GM18861 (cell line): ENCODE measurements at regions not wholly inside any gene's neighbourhood (a gene's known extent, or its start where the extent isn't known, plus 50 kb on each side); places are given as distances from the start of the nearest gene placed in this dataset.

ENCODE experiments used
- ATAC-seq: cut with Tn5 transposase; IDR thresholded peaks from one replicate; pipeline ENCODE4 v1.9.1; 2021; ENCODE audit not compliant: unreplicated experiment

DNA sequence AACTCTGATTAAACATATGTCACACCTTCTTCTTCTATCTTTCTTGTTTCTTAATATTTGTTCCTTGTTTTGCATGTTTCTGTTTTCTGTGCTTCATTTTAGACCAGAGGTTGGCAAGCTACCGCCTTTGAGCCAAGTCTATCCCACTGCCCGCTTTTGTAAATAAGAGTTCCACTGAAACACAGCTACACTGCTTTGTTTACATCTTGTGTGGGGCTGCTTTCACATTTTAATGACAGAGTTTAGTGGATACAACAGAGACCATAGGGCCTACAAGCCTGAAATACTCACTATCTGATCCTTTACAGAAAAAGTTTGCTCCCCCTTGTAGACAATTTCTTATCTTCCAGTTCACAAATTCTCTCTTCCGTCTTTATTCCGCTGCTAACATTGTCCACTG is 109.4 kb upstream of the SPACA1 start:
- no peak for ATAC-seq

DNA sequence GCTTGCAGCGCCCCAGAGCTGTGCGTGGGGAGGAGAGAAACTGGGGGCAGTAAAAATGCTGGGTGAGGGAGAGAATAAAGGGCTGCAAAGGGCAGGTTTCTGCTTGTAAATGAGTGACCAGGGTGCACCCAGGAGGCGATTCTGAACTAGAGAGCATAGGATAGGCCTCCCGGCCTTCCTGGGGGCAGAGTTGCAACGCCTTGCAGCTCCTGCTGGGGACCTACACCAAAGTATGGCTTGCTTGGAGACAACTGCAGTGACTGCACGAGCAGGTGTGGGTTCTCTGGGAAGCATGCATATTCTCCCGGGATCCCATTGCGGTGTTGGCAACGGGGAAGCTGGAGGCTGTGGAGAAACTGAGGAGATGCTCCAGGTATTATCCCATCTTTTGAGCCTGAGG is 111.6 kb upstream of the SPACA1 start:
- no peak for ATAC-seq

DNA sequence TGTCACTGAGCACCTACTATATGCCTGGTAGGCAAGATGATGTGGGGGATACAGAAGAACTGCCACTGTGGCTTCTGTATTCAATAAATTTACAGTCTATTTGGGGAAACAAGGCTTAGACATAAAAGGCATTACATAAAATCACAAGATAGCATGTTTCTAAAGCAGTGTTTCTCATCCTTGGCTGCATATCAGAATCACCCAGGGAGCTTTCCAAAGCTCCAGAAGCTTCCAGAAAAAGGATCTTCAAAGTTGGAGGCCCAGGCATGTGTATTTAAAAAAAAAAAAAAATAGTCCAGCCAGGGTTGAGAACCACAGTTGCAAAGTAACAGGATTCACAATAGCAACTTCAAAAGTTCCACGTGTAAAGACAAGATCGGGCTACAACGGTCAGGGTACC is 112.4 kb upstream of the SPACA1 start:
- no peak for ATAC-seq

DNA sequence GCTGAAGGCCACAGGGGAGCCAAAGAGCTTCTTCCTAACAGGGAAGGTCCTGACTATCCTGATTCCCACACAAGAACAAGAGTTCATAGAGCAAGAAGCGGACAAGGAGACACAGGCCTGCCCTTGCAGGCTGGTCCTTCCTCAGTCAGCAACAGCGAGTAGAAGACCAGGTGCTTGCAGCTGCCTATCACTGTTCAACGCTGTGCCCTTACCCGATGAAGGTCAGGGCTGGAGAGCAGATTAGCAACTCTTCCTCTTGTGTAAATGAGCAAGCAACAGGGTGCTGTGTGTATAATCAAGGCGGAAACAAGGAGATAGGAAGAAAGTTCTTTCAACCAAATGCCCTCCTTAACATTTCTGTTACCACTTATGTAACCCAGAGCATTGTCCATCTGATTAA is 115.3 kb upstream of the SPACA1 start:
- ATAC-seq = no peak

DNA sequence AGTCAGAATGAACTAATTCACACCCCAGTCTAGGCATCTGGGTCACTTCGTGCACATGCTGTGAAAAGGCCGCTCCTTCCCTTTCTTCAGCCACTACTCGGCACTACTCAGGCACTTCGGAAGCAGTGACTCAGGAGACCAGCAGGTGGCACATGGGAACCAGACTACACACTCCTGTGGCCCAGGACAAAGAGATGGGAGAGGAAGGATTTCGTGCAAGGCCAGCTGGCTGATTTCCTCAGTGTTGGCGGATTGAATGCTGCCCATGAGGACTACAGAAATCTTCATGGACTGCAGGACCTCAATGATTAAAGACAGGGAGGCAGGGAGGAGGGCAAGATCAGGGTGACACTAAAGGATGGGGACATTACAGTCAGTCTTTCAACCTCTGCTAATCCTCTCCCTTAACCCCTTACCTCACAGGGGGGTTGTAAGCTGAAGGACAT is 117.8 kb upstream of the SPACA1 start:
- ATAC-seq = peak; percentile 46

DNA sequence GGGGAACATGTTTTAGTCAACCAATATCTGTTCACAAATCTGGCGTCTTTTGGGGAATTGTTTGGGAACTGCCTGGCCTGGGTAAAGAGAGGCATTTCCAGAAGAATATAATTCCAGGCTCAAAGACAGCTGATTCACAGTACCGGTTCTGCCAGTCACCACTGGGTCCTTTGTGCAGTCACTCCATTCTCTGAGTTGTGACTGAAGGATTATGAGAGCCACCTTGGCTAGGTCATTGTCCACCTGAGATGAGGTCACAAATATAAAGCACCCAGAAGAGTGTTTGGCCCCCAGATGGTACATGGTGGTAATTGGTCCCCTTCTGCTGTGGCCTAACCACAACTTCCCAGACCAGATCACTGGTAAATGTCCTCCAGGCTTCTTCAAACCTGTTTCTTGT is 121.0 kb upstream of the SPACA1 start:
- no peak for ATAC-seq

DNA sequence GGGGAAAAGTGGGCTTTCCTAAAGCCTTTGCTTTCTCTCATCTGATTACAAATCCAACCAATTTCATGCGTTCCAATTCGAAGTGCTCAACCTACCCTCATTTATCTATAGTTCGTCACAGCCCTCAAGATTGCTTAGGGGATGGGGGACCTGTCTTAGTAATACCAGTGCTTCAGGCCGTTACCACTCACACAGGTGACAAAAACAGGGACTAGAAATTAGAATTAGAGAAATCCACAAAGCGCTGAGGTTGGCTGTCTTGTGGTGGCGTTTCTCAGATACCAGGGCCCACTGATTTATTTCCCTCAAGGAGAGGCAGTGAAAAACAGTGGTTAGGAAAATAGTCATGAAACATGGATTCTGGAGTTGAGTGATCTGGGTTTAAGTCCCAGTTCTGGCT is 121.6 kb upstream of the SPACA1 start:
- ATAC-seq = no peak

DNA sequence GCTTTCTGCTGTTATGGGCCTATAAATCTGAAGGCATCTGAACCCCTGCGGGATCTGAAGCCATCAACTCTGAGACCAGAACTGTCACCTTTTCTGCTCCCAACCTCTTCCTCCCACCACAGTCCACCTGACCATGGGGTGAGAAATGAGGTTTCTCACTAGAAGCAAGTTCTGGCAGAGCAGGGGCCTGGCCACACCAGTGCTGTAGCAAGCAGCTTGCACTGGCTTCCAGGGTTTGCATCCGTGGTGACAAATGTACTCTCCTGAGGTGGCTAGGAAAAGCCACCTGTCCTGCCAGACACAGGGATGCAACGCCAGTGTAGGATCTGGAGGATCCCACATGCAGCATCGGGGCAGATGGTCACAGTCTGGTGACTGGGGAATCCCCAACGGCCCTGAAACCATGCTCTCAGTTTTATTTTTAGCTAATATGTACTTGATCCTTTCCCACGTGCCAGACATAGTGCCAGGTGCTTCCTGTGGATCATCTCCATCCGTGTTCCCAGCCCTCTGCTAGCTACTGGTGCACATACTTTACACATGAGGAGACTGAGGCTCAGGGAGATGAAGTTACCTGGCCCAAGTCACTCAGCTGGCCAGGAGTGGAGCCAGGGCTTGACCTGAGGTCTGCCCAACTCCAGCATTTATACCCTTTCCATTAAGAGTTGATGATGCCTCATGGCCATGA is 122.1 kb upstream of the SPACA1 start:
- ATAC-seq = peak; percentile 38

DNA sequence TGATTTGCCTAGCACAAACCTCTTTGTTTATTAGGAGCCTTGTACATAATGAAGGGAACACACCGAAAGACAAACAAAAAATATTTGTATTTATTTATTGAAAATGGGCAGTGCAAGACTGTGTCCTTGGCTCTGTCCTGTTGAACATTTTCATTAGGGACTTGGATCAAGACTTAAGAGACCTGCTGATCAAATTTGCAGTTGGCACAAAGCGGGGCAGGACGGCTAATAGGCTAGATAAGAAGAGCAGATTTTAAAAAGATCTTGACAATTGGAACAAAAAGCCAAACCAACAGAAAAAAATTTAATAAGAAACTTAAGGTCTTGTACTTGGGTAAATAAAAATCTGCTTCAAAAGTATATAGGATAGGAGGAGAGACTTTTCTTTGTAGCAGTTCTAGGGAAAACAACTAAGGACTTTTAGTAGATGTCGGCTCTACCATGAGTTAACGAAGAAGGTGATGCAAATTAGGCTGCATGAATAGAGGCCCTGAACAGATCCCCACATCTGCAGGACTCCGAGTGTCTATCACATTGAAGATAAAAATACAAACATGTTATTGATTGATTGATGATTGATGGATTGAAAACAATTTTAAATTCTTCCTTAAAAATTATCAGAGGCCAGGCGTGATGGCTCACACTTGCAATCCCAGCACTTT is 124.1 kb upstream of the SPACA1 start:
- no peak for ATAC-seq

DNA sequence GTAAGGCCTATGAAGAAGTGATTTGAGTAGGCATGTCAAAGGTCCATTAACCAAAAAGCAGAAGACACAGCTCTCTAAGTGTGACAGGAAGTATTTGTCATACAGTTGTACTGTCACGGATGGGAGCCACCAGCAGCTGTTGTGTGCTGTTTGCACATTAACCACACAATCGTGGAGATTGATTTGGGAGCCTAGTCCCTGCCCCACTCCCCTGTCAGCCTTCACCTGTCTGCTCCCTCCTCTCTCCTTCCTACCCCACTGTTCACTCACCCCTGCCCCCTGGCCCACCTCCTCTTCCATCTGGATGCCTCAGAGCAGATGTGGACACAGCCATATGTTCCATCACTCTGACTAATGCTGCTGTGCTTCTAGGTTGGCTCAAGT is 124.7 kb upstream of the SPACA1 start:
- peak; percentile 75 for ATAC-seq

DNA sequence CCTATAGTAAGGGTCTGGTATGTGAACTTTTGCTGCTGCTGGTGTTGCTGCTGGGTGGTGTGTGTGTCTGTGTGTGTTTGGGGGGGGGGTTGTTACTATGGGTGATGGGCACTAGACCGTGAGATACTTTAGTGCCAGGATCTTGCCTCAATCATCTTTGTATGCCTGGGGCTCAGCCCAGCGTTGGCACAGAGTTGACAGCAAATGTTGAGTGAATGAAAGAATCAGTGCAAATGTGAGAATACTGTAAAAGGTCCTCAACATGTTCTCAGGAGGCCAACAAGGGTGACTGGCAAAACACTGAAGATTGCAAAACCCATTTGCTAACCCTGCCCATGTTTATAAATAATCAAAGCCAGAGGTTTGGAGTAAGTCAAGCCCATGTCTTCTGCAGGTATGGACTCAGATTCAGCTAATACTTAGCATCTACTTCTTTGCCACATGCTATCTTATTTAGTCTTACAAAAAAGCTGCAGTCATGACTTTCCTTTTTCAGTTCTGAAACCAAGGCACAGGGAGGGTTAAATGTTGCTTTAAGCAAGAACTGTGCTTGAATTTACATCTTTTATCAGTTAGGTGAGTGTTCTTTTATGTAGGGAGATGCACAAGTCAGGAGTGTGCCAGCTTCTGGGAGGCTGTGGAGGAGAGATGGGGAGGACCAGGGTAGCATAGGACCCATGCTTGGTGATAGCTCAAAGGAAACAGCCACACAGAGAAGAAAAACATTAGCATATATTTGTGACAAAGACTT is 125.3 kb upstream of the SPACA1 start:
- no peak for ATAC-seq

DNA sequence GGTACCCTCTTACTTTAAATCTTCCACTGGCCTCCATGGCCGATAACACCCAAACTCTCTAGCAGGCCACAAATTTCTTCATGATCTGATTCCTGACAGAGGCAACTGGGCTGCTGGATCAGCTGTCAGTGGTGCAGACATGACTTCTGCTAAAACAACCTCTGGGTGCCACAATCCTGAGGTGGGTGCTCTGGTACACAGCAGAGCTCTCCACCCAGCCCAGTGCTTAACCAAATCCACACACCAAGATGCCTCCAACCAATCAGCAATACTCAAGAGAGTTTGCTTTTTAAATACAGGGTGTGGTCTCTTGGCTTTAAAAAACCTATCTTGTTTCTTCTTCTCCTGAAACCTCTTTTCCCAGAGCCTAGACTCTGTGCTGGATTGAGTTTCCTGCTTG is 126.6 kb upstream of the SPACA1 start:
- ATAC-seq = no peak

DNA sequence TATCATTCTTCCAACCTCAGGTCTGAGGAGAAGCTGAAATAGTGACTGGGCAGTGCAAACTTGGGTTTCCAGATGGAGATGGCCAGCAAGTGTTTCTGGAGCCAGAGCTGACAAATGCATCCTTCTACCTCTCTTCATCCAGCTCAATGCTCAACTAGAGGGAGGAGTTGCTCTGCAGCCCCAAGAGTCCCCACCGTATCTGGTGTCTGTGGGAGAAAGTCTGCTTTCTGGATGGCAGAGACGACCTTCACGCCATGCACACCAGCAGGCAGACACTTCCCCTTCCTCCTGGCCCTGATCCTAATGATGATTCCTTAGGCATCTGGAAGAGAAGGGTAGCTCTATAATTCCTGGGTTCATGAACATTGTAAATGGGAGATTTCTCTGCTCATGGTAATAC is 127.4 kb upstream of the SPACA1 start:
- ATAC-seq = no peak

DNA sequence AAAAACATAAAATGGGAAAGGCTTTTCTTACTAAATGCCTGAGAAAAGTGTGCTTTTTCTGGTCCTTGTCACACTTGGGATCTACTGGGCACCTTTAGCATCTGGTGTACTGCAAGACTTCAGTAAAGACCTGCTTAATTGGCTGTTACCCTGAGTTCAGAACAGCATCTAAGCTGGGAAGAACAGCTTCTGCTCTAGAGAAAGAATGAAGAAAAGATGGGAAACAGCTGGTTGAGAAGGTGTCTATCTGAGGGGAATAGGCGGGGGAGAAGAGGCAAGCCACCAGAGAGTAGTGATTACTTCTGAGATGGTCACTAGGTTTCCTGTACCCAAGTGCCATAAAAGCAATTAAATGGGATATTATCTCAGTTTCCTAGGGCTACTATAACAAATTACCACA is 128.2 kb upstream of the SPACA1 start:
- no peak for ATAC-seq

DNA sequence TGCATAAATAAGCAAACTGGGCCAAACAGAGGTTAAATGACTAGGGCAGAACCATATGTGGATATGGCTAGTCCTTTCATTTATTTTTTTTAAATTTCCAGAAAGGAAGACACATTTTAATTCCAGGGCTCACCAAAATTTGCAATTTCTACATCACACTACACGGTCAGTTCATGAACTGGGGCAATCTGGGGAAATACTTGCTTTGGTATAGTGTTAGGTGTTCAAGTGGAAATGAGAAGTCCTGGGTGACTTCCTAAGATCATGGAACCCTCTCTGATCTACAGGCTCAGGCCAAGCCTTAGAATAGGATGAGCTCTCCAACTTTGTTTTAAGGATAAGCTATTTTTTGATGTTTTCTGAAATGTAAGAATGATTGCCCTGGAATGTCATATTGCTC is 128.6 kb upstream of the SPACA1 start:
- ATAC-seq = no peak

DNA sequence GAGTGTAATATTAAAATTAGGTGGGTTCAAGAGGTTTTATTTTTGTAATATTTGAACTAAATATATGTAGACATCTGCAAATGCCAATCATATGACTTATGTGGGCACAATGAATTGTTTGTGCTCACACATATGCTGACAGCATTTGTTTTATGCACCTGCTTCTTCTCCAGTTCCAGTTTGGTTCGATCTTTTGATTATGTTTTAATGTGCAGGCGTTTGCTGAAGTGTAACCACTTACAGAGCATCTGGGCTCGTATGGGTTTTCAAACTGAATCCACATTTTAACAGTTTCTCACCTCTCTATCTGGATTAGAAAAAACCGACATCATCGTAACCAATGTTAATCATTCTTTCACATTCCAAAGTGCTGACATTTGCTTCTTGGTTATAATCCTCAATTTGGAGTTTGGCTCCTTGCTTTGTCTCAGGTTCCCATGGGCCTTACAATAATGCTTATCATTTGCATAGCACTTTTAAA is 129.1 kb upstream of the SPACA1 start:
- no peak for ATAC-seq

DNA sequence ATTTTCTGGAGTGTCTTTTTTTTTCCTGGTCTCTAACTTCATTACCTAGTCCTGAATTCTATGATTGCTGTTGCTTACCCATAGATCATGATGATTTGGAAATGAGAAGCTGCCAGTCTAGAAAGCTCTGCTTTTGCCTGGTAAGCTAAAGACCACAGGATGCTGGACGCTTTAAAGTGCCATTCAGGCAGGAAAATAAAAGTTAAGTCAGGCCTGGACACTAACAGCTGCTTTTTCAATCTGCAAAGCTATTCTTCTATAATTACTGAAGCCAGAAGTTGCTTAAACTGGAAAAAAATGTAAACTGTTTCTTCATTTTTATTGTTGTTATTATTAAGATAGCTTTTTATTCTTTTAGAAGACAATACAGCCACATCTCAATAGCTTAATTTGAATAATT is 129.8 kb upstream of the SPACA1 start:
- no peak for ATAC-seq

DNA sequence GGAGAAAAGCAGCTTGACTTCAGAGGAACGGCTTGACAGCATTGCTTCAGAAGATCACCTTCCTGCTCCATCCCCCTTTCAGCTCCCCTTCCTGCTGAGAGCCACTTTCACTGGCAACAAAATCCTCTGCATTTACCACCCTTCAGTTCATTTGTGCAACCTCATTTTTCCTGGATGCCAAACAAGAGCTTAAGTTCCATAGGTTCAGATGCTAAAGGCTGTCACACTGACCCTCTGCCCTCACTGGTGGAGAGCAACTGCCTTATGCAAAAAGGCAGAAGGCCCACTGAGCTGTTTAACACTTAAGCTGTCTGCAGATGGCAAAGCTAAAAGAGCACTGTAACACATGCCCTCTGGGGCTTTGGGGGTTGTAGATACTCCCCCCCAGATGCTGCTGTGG is 131.2 kb upstream of the SPACA1 start:
- no peak for ATAC-seq

DNA sequence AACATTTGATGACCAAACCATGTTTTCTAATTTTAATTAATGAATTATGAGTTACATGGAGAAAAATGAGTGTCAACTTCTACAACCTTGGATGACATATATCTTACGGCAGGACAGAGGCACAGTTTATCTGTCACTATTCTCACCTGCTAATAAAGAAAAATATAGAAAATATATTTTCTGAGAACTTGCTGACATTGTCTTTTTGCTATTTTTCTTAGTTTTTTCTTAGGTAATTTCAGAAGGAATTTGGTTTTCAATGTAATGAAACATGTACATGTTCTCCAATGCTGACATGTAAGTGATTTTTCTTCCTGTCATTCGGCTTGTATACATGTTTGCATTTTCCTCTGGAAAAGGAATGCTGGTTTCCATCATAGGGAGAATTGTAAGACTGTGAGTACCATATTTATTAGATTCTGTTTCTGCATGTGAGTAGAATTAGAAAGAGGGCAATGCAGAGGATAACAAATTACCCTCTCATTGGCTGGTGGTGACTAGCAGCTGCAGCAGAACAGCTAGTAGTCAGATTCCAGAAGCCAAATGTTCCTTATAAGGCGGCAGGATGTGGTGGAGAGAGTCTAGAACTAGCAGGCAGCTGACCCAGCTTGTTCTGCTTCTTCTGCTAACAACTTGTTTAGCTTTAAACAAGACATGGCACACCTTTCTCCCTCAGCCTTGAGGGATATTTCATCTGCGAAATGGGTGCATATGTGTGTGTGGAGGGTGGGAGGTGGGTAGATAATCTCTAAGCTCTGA is 132.8 kb upstream of the SPACA1 start:
- peak; percentile 44 for ATAC-seq

DNA sequence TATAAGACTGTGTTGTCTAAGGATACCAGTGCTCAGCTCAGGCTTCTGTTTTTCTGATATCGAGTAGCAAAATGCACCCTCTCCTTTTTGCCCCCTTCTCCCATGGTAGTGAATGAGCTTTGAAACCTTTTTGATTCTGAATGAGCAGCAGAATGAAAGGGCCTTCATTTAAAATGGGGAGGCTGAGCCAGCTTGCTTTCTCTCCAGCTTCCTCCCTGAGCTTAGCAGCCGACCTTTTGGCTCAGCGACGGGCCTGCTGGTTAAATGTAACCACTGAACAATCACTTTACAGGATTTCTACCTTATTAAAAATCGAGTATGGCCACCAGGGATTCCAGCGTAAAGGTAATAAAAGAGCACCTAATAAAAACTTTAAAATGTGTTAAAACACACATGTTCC is 133.7 kb upstream of the SPACA1 start:
- no peak for ATAC-seq

DNA sequence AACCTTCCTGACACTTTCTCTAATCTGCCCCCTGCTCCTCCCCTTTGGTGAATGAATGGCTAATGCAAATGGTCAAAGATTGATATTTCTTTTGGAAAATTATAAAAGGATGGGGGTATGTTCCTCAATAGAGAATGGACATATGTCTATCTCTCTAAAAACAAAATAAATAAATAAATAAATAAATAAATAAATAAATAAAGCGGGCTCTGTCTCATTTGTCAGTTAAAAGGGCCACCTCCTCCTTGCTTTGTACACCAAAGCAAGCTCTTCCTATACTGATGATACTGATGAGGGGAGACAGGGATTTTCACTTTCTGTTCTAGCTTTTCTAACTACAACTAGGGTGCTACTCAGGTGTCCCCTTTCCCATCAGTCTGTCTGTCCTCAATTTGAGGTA is 135.5 kb upstream of the SPACA1 start:
- no peak for ATAC-seq
